HG03135 (cell line): ENCODE measurements at regions not wholly inside any gene's neighbourhood (a gene's known extent, or its start where the extent isn't known, plus 50 kb on each side); places are given as distances from the start of the nearest gene placed in this dataset.

Experiments used
- ATAC-seq: cut with Tn5 transposase; IDR thresholded peaks from one replicate; pipeline ENCODE4 v1.9.1; 2021; ENCODE audit warnings: mild to moderate bottlenecking, moderate library complexity; ENCODE audit not compliant: unreplicated experiment

DNA sequence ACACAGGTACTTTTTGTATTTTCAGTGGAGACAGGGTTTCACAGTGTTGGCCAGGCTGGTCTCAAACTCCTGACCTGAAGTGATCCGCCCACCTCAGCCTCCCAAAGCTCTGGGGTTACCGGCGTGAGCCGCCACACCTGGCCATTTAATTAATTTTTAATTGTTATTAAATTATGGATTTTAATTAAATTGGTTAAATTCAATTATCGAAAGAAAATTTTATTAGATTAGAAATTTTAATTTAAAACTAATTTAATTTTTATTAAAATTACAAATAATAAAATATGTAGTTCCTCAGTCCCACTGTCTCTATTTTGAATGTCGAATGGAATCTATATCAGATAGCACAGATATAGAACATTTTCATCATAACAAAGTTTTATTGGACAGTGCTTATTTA is 416.5 kb downstream of the GABRG2 start:
- ATAC-seq, result no peak

DNA sequence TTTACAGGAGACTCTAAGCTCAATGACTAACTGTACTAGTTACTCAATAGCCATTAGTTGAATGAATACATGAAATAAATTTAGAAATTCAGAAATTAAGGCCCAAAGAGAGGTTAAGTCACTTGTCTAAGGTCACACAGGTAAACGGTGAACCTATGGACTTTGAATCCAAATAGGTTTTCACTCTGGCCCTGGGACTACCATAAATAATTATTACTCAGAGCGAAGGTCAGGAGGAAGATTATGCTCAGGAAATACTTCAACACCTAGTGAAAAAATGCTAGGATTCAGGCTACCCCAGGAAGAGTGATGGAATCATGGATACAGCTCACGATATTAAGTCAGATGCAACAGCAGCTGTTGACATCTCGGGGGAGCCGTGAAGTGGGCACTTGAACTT is 417.4 kb downstream of the GABRG2 start:
- ATAC-seq, result no peak

DNA sequence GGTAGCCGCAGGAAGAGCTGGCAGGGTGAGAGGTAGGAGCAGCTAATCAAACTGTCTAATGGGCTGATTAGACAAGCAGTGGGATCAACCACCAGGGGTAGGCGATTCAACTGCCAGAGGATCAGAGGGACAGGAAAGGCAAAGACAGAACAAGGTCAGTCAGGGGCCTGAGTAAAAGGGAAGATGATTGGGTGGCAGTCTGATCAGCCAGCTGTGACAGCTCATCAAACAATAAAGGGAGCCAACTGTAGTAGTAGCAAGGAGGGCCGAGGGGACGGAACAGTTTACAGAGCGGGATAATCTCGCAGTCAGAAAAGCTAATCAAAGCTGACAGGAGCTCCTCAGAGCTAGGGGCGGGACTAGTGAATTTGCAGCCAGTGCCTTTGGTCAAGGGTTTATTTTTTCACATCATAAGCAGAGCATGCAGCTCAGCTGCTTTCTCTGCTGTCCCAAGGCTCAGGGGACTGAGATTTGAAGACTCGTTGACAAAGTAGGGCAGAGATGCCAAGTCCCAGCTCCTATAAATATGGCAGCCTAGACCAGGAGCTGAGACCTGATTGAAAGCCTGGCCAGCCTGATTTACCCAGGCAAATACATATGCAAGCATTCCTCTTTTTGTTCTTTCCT is 418.2 kb downstream of the GABRG2 start:
- ATAC-seq, result no peak

DNA sequence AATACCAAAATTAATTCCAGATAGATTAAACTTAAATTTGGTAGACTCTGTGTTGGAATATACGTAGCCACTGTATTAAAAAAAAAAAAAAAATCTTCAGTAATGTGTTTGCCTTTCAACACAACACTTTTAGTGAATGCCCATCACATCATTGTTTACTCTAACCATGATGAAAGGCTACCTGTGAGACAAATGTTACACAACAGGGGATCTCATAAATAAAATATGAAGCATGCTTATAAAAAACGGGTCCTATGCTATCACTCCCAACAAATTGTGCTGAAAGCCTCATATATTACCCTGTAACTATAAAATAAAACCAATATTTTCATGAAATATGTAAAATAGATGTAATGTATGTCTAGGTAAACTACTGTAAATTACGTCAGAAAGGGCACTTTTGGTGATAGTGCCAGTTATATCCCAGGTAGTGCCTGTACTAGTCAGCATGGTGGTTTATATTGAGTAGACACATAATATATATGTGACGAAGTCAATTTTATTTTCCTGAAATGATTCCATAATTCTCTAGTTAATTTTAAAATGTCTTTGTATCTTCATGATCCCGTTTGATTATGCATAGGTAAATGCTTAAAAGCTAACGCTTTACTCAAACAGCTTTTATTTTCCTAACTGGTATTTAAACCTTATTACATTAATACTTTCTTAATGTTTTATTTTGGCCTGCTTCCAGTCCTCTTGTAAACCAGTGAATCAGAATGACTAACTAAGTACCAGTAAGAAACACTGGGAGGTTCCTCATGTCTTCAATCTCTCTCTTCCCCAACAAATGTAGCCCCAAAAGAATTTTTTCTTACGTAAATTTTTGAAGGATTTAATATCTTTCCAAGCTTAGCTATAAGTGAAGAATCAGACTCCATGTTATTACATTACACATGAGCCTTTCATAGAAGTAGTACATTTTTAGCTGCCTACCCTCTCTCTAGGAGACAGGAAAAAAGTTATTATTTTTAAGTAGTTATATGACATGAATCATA is 420.3 kb downstream of the GABRG2 start:
- no peak for ATAC-seq

DNA sequence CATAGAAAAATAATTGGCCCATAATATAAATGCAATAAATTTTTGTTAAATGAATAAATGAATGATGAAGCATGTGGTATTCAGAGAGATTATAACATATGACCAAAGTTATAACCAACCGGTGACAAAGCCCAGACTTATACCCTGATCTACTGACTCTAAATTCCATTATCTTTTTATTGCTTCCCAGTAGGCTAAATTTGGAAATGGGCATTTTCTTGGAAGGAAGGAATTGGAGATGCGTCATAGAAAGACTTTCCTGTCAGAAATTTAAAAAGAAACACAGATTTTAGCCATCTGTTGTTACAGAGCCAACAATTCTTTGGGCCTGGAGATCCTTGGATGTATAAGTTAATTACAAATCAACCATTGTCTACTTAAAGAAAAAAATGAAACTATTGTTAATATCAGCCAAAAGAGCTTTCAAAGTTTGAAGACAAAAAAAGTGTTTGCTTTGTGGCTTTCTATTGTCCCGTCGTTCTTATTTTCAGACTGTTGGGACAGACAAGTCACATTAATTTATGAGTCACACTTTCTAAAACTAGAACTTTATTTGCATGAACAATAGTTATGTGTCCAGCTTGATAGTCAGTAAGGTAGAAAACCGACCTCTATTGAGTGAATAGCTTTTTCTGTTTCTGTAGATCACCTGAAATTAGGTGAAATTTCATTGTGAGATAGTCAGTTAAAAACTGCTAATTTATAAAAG is 428.7 kb downstream of the GABRG2 start:
- ATAC-seq, result no peak

DNA sequence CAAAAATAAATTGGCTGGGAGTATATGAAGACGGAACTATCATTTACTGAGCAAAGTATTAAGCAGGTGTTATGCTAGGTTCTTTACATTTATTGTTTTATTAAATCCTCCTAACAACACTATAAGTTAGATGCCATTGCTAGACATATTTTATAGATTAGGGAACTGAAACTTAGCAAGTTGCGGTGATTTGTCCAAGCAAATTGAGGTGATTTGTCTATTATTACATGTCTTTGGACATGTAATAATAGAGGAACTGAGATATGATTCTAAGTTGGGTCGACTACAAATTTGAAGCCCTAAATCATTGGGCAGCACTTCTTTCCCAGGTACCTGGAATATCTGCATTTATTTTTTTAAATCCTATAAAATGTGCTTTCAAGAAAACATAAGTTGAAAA is 429.9 kb downstream of the GABRG2 start:
- no peak for ATAC-seq

DNA sequence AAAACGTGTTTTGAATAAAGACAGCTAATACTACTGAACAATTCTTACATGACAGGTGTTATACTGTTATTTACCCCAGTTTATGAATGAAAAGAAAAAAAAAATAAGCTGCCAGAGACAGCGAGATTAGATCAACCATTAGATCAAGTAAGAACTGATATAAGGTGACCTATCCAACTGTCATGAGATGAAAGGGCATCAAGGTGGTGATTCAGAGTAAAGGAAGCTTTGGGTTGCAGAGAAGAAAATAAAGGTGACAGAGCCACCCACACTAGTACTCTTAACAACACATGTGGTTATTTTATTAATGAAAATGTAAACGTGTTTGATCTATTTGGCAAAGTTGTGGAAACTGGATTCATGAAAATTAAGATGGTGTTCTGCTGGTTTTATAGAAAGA is 435.2 kb downstream of the GABRG2 start:
- no peak for ATAC-seq

DNA sequence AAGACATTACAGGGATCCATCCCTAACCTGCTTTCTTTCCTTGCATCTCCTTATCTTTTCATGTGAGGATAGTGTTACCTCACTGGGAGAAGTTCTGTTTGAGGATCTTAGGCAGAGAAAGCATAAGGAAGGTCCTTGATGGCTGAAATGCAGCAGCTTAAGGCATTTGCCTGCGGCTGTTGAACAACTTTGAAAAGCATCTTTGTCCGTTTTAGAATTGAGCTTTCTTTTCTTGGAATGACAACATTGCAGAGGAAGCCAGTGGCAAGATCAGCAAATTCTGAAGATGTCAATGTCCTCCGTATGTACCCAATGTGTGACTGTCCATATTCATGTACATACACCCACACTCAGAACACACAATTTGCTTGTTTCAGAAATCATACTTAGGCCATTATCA is 436.2 kb downstream of the GABRG2 start:
- ATAC-seq, result no peak

DNA sequence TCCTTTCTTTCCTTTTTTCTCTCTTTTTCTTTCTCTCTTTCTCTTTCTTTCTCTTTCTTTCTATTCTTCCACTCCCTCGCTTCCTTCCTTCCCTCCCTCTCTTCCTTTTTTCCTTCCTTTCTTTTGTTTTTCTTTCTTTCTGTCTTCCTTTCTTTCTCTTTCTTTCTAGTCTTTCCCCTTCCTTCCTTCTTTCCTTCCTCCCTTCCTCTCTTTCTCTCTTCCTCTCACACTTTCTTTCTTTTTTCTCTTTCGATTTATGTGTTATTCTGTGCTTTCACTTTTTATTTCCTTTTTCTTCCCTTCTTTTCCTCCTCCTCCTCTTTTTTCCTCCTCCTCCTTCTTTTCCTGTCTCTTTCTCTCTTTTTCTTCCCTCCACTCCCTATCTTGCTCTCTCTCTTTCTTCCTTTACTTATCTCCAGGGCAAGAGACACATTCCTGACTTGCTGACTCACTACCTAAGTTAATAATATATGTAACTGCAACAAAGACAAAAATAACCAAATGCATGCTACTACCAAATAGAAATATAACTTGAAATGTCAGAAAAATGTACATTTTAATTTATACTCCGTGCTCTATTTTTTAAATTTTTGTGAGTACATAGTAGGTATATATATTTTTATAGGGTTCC is 445.5 kb downstream of the GABRG2 start:
- no peak for ATAC-seq

DNA sequence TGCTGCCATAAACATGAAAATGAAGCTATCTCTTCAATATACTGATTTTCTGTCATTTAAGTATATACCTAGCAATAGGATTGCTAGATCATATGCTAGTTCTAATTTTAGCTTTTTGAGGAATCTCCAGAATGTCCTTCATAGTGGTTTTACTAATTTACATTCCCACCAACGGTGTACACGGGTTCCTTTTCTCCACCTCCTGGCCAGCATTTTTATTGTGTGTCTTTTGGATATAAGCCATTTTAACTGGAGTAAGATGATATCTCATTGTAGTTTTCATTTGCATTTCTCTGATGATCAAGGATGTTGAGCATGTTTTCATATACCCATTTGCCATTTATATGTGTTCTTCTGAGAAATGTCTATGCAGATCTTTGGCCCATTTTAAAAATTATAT is 446.5 kb downstream of the GABRG2 start:
- ATAC-seq, result no peak

DNA sequence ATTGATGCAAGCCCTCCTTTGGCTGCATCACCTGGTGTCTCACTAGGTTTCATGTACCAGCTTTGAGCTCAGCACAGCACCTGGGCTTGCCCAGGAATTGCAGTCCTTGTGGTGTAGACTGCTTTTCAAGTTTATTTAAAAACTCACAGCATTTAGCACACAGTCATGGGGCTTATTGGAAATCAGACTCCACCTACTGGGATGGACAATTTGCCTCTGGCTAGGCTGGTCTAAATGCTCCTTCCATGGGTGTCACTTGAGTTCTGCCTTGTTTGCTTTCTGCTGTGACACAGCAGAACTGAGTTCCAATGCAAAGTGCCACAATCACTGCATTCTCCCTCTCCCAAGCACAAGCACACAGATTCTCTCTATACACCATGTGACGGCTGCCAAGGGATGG is 453.3 kb downstream of the GABRG2 start:
- no peak for ATAC-seq

DNA sequence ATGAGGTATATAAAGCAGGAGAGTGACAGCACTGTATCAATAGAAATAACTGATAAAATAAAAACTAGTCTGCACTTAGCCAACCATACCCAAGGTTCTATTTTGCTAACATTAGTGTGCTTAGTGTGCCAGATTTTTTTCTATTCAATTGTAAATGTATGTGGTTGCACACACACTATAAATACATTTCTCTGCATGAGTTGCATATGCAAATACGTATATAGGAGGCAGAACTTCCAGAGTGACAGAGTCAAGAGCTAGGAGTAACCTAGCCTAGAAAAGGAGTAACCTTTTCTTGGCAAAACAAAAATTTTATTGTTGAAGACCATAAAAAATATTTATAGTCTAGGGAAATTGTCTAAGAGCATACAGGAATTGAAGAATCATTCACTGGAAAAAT is 461.6 kb downstream of the GABRG2 start:
- ATAC-seq, result no peak

DNA sequence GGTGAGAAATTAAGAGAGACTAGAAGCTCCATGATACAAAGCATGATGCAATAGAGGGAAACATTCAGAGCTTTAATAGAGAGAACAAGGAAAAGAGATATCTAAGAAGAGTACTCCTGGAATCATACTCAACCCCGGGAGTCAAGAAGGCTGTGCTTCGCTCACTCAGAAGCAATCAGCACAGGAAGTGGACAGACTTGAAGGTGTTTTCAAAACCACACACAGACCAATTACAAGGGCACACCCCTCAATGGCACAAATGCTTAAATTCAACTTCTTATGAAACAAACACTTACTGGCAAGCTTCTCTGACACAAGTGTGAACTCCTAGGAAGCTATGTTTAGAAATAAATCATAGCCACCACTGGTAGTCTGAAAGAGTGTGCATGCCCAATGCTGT is 462.3 kb downstream of the GABRG2 start:
- ATAC-seq, result no peak

DNA sequence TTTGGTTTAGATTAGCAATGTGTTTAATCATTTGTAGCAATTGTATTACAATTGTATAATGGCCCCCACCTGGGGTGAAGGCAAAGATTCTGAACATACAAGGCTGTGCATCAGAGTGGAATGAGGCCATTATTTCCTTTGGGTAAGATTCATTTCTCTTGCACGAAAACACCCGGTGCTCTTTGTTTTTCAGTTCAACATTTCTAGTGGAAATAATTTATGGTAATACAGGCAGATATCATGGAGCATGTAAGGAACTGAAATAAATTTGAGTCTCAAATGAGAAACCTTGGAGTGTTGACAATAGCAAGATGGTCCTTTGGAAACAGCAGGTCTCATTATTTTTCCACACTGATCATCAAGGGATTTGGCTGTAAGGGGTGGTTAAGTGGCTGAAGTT is 475.9 kb downstream of the GABRG2 start:
- ATAC-seq, result no peak

DNA sequence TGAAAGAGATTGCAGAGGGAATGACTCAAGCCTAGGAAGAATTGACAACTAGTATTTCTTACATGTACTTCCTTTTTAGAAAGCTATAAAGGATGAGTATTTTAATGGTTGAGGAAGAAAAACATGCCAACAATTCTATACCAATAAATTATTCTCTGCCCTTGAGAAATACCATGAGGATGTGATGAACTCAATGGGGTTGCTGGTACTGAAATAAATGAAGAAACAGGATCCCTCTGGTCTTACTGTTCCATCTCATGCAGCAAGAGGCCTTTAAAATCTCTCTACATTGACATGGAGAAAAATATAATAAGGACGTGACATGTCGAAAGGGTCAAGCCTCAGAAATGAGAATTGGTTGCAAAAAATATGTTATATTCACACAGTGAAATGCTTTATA is 477.3 kb downstream of the GABRG2 start:
- ATAC-seq, result no peak

DNA sequence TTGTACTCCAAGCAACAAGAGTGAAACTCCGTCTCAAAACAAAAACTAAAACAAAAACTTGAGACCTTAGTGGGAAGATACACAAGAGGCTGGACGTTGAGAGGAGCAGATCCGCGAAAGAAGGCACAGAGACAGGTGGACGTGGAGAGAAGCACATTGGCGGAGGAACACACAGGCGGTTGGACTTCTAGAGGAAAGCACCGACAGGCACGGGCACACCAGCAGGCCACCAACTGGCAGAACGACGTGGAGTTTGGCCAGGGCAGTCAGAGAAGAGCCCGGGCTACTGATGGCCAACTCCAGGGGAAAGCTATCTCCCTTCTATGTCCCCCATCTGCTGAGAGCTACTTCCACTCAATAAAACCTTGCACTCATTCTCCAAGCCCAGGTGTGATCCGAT is 482.7 kb downstream of the GABRG2 start:
- no peak for ATAC-seq

DNA sequence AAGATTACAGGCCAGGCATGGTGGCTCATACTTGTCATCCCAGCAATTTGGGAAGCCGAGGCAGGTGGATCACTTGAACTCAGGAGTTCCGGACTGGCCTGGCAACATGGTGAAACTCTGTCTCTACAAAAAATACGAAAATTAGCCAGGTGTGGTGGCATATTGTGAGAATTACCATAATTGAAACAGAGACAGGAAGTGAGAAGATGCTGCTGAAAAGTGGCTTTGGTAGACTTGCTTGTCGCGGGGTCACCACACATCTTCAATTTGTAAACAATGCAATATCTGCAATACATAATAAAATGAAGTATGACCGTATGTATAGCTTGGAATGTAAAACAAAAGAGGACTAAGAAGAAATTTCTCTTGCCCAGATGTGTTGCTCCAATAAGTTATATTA is 490.5 kb downstream of the GABRG2 start:
- no peak for ATAC-seq

DNA sequence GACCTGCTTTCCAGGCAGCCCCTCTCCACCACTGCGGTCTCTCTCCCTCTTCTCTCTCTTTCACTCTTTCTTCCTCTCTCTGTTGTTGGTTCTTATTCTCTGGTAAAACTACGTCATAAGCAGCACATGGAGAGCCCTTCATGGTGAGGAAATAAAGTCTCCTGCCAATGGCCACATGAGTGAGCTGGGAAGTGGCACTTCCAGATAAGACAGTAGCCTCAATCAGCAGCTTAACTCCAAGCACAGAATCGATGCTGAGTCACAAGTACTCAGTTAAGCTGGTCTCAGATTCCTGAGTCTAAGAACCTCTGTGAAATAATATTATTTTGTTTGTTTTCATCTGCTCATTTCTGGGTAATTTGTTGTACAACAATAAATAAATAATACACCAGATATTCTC is 500.1 kb downstream of the GABRG2 start:
- no peak for ATAC-seq

DNA sequence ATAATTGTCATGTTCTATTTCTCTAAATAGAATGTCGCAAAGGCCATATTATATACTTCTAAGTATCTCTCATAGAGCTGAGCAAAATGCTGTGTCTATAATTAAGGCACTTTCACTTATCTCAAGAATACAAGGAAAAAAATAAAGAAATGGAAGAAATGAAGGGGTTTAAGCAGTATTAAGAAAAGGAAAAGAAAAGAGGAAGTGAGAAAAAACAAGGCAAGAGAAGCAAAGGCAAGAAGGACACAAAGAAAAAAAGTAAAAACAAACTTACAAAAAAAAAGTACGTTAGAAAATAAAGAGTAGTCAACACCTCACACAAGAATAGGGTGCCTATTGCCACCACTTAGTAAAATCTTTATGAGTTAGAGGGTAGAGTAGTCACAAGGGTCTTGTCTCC is 506.2 kb downstream of the GABRG2 start:
- no peak for ATAC-seq

DNA sequence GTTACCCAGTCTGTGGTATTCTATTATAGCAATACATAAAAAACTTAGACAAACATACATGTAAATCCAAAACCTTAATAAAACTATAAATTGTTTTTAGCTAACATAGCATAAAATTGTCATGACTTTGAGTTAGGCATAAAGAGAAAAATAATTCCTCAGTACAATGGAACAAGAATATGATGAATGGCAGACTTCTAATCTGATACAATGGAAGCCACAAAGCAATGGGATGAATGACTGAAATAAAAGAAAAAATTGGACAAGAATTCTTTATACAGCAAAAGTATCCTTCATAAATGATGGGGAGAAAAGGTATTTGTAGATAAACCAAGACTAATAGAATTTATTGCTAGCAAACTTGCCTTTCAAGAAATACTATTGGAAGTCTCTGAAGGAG is 524.2 kb downstream of the GABRG2 start:
- ATAC-seq, result no peak

DNA sequence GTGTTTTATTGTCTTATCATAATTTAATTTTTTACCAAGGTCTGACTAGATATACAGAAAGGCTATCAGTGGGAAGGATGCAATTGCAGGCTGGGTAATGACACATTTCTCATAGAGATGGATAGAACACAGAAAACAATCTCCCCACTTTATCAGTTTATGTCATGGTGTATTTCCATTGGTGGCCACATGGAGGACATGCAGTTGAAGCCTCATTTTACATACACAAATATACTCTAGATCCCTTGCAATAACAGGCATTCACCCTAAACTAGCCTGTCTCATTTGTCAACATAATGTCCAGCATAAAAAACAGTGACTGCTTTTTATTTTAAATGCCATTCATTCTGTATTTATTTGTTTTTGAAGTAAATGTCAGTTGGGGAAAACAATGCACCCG is 526.3 kb downstream of the GABRG2 start:
- no peak for ATAC-seq
